CD4-positive, alpha-beta T cell treated with Interferon alpha-2 for 1 hour (primary cell): ENCODE measurements at regions not wholly inside any gene's neighbourhood (a gene's known extent, or its start where the extent isn't known, plus 50 kb on each side); places are given as distances from the start of the nearest gene placed in this dataset.
"Not testable (repeated sequence)": the region's sequence is repeated elsewhere in the genome, so short reads cannot be mapped to it uniquely, and the experiment has no call there.

Source experiments
- DNase-seq, 2 donors: peaks; one replicate each; pipeline ENCODE4 v3.0.0-alpha.2; 2020 to 2022

DNA sequence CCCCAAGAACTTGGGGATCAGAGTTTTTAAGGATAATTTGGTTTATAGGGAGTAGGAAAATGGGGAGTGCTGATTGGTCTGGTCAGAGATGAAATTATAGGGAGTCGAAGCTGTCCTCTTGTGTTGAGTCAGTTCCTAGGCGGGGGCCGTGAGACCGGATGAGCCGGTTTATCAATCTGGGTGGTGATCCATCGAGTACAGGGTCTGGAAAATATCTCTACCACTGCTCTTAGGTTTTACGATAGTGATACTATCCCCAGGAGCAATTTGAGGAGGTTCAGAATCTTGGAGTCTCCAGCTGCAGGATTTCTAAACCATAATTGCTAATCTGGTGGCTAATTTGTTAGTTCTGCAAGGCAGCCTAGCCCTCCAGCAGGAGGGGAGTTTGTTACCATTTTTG is 403.4 kb downstream of the CDH11 start:
- no peak for DNase-seq

DNA sequence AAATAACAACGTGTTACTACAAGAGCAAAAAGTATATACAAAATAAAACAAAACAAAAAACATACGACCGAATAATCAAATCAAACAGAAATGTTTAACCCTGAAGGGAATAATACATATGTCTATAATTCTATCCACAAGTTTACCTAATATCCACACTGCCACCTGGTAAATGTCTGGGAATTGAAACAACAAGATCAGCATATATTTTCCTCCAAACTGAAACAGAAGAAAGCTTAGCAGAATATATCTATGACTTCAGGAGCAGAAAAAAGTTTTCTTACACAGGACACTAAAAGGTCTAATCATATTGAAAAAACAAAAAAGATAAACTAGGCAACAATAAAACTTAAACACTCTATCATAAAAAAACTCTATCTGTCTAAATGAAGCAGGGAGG is 404.0 kb downstream of the CDH11 start:
- DNase-seq = no peak

DNA sequence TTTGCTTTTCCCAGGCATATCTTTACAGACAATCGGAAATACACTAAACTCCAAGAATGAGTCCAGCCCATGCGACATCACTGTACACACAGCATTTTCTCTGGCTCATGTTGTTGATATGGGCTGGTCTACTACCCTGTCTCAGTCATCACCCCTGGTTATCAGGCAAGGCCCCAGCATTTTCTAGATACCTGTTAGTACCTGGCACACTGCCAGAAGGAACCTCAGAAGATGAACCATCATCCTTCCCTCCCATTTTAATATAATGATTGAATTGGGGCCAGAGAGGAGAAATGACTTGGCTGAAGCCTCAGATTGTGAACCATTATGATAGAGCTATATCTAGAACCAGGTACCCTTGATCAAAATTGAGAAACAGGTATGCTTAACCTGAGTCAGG is 406.2 kb downstream of the CDH11 start:
- DNase-seq = no peak

DNA sequence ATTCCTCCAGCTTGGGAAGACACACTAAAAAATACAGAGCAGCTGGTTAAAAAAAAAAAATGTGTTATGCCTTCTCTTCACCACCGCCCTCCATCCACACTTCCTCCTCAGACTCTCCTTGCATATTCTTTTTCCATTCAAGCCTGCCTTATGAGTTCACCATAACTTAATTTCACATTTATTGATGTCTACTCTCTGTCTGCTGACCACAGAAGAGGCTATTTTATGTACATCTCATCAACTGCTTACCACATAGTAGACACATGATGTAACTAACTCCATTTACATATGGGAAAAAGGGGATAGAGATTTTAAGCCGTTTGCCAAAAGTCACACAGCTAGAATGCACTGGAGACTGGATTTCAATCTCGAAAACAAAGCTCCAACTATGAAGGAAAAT is 409.8 kb downstream of the CDH11 start:
- no peak for DNase-seq

DNA sequence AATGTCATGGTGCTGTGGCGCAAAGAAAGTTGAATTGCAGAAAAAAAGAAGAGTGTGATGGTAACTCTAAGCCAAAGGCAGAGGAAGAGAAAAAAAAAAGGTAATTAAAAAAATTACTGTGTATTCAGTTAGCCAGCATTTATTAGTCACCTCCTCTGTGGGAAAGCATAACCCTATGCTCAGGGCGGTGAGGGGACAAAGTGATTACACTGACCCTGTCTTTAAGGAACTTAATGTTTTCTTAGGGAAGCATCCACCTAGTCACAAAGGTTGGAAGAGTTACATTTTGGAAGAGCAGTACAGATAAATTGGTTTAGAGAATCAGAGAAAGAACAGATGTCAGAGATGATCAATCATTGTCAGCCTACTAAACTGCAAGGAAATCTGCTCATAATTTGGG is 410.3 kb downstream of the CDH11 start:
- DNase-seq = no peak

DNA sequence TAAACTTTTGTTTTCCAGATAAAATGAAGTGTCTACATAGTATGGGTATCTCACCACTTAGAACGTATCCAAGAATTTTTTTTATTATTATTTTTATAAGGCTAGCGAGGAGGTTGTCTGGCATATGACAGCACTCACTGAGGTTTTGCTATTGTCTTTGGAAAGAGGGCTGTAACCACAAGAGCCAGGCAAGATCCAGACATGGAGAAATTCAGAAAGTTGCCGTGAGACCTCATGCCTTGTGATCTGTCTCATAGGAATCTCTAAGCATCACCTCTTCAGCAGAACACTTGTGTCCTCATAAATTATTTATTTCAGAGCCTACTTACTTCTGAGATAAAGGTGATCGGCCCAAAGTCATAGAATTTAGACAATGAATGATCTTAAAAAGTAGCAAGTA is 410.8 kb downstream of the CDH11 start:
- DNase-seq = no peak

DNA sequence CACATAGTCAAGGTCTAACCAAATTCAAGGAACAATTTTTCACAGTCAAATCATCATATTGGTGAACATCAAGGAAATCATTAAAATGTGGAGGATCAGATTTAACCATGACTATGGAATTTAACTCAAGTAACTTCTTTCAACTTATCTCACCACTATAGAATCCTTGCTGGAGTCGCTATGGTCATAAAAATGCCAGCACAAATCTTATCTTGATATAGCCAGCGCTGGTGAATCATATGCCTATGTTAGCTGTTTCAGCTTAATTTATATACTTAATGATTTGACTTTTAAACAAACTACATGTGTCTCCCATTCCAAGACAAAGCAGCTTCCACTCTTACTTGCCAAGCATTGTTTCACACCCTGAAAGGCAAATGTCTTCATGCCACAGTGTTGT is 416.4 kb downstream of the CDH11 start:
- no peak for DNase-seq

DNA sequence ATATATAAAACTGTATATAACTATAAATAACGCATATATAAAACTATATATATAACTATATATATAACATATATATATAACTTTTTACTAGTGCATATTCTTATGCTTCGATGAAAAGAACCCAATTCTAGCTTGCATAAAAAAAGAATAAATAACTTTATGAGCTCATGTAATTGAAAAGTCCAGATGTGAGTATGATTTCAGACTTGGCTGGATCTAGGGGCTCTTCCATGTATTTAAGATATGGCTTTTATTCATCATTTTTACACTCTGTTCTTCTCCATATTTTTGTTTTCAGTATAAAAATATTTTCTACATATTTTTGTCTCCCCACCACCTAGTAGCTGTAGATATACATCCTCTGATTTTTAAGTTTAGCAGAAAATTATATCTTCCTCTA is 417.5 kb downstream of the CDH11 start:
- DNase-seq = no peak

DNA sequence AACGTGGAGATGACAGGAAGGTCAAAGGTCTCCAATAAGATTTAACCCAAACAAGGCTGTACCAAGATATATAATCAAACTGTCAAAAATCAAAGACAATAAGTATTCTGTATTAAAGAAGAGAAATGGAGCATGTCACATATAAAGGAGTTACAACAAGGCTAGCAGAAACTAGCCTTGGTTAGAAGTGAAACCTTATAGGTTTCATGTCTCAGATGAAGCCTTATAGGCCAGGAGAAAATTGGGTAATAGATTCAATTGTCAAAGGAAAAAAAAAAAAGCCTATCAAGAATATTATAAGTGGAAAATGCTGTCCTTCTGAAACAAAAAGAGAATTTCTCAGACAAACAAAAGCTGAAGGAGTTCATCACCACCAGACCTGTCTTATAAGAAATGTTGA is 419.4 kb downstream of the CDH11 start:
- DNase-seq = no peak

DNA sequence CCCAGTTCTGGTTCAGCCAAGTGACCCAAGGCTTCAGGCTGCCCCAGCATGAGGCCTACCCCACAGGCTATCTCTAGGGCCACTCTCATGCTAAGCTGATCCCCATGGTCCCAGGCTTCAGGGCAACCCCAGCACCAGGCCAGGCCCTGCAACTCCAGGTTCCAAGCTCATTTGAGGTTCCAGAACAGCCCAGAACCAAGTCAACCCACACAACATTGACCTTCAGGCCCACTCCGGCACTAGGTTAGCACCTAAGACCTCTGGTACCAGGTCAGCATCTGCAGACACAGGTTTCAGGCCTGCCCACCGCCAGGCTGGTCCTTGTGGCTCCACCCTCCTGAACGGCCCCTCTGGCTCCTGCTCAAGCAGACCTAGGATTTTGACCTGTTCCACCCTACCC is 421.2 kb downstream of the CDH11 start:
- no peak for DNase-seq

DNA sequence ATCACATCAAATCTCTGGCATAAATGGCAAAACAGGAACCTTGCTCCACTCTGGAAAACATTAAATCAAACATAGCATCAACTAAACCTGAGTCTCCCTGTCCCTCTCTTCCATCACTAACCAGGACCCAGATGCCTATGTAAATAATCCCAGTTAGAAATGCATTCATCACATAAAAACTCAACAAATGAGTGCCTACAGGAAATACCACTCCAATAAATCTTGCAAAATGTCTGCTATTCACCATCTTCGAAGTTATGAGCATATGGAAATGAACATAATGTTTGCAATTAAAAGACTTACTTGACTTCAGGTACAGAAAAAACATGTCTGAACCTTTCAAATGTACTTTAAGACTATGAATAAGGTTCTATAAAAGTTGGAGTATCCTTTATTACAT is 425.0 kb downstream of the CDH11 start:
- no peak for DNase-seq

DNA sequence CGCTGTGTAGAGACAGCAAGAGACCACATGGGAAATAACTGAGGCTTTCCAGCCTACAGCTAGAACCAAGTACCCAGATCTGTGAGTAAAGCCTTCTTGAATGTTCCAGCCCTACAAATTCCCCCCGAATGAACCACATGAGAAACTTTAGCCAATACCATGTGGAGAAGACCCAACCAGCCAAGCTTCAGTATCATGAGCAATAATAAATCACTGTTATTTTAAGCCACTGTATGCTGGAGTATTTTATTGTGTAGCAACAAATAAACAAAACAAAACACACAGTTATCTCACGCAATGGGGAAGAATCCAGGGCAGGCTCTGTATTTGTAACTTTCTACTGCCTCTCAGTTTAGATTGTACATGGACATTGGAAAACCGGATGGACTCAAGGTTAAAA is 426.2 kb downstream of the CDH11 start:
- no peak for DNase-seq

DNA sequence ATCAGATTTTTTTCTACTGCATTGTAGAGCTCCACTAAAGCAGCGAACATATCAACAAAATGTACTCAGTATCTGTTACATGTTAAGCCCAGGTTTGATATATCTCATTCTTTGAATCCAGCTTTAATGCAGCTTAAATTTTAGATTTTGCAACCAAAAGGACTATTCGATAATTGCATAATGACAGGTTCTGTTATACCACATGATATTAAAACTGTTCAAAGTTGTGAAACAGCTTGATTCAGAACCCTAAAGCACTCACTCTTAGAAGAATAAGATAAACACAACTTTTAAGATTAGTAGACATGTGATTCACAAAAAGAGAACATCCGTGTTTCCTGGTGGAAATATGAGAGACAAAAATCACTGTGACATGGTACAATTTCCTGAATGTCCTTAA is 427.9 kb downstream of the CDH11 start:
- DNase-seq = no peak

DNA sequence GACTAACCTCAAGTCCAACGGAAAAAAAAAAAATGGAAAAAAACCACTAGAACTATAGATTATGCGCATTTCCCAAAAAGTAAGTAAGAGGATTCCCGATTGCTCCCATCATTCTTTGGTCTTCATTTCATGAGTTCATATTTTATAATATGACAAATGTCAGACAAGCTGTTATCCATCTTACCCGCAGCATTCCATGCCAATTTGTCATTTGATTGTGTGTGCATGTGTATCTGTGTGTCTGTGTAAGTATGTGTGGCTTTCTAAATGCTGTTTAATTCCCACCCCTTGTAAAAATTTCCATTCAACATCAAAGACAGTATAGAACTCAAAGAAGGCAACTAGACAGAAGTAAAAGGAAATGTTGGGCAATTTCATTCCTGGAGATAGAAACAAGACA is 434.1 kb downstream of the CDH11 start:
- DNase-seq = no peak

DNA sequence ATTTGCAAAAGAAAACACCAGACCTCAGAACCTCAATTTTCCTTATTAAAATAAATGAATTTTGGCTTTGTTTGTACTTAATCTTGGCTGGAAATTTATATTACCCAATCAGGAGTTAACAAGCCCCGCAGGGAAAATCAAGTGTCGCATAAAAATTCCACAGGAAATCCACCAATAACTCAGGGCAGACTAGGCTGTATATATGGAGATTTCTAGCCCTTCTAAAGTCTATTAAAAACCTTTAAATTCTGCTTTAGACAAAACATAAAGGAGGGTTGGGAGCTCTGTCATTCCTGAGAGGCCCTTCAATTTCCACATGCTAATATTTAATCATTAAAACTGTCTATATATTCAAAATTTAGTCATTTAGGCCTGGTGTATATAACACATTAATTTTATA is 434.7 kb downstream of the CDH11 start:
- DNase-seq = no peak

DNA sequence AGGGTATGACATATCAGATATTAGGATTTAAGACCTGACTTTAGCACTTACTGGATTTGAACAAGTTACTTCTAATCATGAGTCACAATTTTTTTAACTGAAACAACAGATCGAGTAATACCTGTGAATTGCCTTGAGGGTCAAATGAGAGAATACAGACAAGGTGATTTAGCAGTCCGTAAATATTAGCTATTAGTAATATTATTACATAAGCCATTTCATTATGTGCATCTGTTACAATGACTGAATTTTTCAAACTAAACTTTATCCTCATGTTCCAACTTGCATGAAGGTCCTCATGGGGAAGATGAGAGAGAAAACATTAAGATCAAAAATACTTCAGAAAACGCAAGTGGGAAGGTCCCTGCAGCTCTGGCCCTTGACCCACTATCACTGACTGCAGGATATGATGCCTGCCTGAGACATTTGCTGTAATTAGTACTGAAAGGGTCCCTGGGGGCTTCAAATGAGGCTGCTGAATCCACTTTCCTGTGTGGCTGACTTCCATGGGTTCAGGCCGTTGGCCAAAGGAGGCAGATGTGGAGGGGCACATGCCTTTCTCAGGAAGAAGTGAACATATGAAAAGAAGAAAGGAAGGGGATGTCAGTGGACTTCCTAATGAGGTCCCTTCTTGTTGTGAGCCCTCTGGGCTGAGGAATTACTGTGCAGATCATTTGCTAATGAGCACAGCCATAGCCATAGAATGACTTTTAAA is 441.7 kb downstream of the CDH11 start:
- no peak for DNase-seq

DNA sequence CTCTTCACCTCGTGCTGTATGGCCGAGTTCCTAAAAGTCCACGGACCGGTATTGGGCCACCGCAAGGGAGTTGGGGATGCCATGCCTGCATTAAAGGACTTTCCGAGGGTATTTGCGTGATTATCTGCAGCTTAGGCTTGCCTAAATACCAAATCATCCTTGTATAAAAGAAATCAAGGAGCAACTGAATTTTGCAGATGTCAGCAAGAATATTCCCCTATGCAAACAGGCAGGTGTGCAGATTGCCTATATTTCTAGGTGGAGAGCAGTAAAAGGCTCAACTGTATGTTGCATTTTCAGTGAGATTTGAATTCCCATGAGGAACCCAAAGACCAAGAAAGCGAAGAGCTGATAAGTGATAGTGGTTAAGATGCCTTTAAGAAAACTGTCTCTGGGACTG is 452.3 kb downstream of the CDH11 start:
- no peak for DNase-seq

DNA sequence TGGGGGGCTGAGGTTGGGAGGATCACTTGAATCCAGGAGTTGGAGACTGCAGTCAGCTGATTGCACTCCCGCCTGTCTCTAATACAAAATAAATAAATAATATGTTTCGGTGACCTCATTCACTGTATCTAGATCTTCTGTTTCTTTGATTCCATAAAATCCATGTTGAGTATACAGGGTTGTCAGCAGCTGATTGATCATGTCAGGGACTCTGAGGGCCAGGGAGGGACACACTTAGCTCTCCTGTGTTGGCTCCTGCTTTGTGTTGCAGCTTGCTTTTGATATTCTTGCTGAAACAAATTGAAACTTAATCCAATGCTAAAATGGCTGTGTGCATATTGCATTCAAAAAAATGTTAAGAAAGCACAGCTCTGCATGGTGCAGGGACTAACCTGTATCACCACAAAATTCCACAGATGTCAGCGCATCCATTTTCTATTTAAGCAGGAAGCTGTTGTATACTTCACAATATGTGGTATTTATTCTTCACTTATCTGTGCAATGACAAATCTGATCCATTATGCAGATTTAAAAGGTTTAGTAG is 454.5 kb downstream of the CDH11 start:
- DNase-seq = no peak

DNA sequence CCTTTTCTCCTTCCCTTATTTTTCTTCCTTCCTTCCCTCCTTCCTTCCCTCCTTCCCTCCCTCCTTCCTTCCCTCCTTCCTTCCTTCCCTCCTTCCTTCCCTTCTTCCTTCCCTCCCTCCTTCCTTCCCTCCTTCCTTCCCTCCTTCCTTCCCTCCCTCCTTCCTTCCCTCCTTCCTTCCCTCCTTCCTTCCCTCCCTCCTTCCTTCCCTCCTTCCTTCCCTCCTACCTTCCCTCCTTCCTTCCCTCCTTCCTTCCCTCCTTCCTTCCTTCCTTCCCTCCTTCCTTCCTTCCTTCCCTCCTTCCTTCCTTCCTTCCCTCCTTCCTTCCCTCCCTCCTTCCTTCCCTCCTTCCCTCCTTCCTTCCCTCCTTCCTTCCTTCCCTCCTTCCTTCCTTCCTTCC is 459.6 kb downstream of the CDH11 start:
- not testable (repeated sequence) for DNase-seq

DNA sequence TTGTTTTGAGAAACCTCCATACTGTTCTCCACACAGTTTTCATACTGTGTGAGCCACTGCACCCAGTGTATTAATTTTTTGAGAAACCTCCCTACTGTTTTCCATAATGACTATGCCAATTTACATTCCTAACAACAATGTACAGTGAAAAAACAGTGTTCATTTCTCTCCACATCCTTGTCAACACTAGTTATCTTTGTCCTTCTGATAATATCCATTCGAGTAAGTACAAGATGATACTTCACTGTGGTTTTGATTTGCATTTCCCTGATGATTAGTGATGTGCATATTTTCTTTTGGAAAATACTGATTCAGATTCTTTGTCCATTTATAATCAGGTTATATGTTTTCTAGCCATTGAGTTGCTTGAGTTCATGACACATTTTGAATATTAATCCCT is 462.0 kb downstream of the CDH11 start:
- no peak for DNase-seq

DNA sequence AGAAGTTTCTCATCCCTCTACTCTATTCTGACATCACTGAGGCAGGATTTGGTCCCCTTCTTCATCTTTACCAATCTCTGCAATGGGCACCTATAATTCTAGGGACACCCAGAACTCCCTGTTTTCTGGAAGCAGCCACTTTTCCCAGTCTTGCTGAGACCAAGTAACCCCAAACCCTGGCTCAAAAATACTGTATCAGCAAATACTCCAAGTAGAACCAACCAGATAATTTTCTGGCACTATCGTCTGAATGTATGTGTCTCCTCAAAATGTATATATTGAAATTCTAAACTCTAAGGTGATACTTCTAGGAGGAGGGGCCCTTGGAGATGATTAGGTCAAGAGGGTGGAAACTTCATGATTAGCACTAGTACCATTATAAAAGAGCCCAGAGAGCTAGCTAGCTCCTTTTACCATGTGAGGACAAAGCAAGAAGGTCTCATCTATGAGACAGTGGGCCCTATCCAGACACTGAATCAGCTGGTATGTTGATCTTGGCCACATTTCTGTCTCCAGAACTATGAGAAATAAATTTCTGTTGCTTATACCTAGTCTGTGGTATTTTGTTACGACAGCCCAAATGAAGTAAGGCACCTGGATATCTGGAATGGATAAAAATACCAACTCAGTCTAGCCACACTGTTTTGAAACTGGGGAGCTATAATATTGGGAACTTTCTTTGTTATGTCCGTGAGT is 464.4 kb downstream of the CDH11 start:
- no peak for DNase-seq

DNA sequence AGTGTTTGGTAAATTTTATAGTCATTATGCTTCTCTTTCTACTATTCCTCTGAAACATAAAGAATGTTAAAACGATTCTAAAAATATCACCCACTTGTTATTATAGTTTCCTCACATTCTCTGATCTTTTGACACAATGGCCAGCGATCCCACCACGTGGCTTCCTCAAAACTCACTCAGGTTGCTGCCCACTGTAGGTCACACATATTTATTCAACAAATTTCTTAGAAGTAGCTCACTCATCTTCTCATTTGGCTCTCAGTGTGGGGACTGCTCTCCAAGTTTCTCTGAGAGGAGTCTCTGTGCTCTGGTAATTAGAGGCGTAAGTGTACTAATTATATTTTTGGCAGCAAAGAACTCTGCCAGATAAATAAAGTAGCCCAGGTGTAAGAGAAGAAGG is 465.4 kb downstream of the CDH11 start:
- no peak for DNase-seq

DNA sequence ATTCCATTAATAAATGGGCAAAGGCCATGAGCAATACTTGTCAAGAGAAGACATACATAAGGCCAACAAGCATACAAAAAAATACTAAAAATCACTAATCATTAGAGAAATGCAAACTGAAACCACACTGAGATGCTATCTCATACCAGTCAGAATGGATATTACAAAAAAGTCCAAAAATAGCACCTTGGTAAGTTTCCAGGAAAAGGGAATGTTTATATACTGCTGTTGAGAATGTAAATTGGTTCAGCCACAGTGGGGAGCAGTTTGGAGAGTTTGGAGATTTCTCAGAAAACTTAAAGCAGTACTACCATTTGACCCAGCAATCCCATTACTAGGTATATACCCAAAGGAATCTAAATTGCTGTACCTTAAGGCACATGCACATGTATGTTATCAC is 467.7 kb downstream of the CDH11 start:
- no peak for DNase-seq

DNA sequence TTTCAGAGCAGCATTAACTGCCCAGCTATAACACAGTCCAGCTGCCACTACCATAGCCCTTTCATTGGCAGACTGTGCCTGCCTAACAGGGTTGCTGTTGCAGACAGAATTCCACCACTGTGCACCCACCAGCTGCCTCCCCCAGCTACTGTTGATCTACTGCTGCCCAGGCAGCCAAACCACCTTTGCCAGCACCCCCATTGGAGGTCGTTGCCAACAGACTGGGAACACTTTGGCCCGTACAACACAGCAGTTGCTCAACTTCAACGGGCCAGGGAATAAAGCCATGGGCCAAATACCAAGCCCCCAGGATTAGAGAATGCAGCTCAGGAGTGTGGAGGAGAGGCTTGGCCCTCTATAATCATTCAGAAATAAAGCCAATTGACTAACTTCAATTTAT is 473.6 kb downstream of the CDH11 start:
- DNase-seq = no peak

DNA sequence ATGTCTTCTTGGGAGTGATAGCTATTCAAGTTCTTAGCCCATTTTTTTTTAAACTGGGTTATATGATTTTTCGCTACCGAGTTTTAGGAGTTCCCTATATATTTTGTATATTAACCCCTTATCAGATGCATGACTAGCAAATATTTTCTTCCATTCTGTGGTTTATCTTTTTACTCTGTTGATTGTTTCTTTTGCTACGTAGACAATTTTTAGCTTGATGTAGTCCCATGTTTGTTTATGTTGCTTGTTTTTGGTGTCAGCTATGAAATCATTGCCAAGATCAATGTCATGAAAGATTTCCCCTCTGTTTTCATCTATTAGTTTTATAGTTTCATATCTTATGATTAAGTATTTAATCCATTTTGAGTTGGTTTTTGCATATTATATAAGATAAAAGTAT is 480.5 kb downstream of the CDH11 start:
- DNase-seq = no peak
